Thyroid gland (tissue), 4 donors: ENCODE measurements at regions not wholly inside any gene's neighbourhood (a gene's known extent, or its start where the extent isn't known, plus 50 kb on each side); places are given as distances from the start of the nearest gene placed in this dataset.

Experiments used
- CTCF ChIP-seq, 6 experiments: fragments of 200-600 bp in 3 of 6; fragments of 450-650 bp in 3 of 6; sonication (generic) in 3 of 6; IDR thresholded peaks; one replicate each; pipeline ENCODE4 v1.5.1; 2016 to 2019; ENCODE audit warnings: antibody characterized with exemption in 6 of 6, mild to moderate bottlenecking in 2 of 6, inconsistent platforms in 1 of 6, moderate library complexity in 1 of 6
- POLR2A ChIP-seq, 2 donors: fragments of 450-650 bp; IDR thresholded peaks; one replicate each; pipeline ENCODE4 v1.6.1; 2017; ENCODE audit warnings: antibody characterized with exemption in 2 of 2, mild to moderate bottlenecking in 2 of 2, moderate library complexity in 1 of 2

GRCh38 chr4:41435510-41435909 is 102.4 kb upstream of the LIMCH1 start:
- TF ChIP-seq CTCF (IDR thresholded peaks at IDR 0.05) (no peak), POLR2A (IDR thresholded peaks at IDR 0.05) (no peak)
